Prostate gland (tissue), 1 donor: ENCODE measurements at regions not wholly inside any gene's neighbourhood (a gene's known extent, or its start where the extent isn't known, plus 50 kb on each side); places are given as distances from the start of the nearest gene placed in this dataset.

Source experiments
- POLR2A ChIP-seq: fragments of 450-650 bp; IDR thresholded peaks from one replicate; pipeline ENCODE4 v1.6.1; 2016; ENCODE audit warnings: antibody characterized with exemption, mild to moderate bottlenecking
- POLR2AphosphoS5 ChIP-seq: sonication (generic); formaldehyde crosslinking; IDR thresholded peaks from one replicate; pipeline ENCODE4 v1.6.1; 2017; ENCODE audit warnings: antibody characterized with exemption

GRCh38 chr18:44588508-44588907, 92.2 kb upstream of the SETBP1 start:
- TF ChIP-seq POLR2A (no peak), POLR2AphosphoS5 (peak; percentile 12)
